Gastroesophageal sphincter (tissue), 3 donors: ENCODE measurements at regions not wholly inside any gene's neighbourhood (a gene's known extent, or its start where the extent isn't known, plus 50 kb on each side); places are given as distances from the start of the nearest gene placed in this dataset.

Source experiments
- EP300 ChIP-seq: sonication (generic); formaldehyde crosslinking; IDR thresholded peaks from one replicate; pipeline ENCODE4 v1.6.1; 2017; ENCODE audit warnings: antibody characterized with exemption, mild to moderate bottlenecking
- POLR2A ChIP-seq, 2 donors: fragments of 450-650 bp; IDR thresholded peaks; one replicate each; pipeline ENCODE4 v1.6.1; 2017; ENCODE audit warnings: antibody characterized with exemption in 2 of 2, mild to moderate bottlenecking in 2 of 2, moderate library complexity in 1 of 2
- POLR2AphosphoS5 ChIP-seq: sonication (generic); formaldehyde crosslinking; IDR thresholded peaks from one replicate; pipeline ENCODE4 v1.6.1; 2017; ENCODE audit warnings: antibody characterized with exemption
- TF ChIP-seq, protein P1 (sequence below), 4 experiments: fragments of 200-600 bp in 2 of 4; fragments of 450-650 bp in 2 of 4; sonication (generic) in 1 of 4; IDR thresholded peaks; one replicate each; pipeline ENCODE4 v1.5.1; 2017 to 2019; ENCODE audit warnings: antibody characterized with exemption in 4 of 4, mild to moderate bottlenecking in 2 of 4, moderate library complexity in 2 of 4

DNA sequence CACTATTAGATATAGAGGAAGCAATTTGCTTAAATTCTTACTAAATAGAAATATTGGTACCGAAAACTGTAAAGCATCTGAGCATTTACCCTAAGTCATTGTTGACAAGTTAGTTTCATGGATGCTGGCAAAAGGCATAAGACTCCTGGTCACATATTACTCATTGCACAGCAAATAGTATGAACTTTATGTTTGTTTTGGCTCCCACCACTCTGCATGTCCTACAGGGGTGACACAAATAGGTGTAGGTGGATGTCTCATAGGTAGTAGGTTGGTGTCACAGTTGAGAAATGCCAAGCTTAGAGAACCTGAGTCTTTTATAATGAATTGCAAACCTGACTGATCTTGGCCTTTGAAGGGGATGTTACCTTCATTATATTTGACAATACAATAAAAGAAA, 199.6 kb upstream of the SEMA3D start:
- TF ChIP-seq, protein P1, sequence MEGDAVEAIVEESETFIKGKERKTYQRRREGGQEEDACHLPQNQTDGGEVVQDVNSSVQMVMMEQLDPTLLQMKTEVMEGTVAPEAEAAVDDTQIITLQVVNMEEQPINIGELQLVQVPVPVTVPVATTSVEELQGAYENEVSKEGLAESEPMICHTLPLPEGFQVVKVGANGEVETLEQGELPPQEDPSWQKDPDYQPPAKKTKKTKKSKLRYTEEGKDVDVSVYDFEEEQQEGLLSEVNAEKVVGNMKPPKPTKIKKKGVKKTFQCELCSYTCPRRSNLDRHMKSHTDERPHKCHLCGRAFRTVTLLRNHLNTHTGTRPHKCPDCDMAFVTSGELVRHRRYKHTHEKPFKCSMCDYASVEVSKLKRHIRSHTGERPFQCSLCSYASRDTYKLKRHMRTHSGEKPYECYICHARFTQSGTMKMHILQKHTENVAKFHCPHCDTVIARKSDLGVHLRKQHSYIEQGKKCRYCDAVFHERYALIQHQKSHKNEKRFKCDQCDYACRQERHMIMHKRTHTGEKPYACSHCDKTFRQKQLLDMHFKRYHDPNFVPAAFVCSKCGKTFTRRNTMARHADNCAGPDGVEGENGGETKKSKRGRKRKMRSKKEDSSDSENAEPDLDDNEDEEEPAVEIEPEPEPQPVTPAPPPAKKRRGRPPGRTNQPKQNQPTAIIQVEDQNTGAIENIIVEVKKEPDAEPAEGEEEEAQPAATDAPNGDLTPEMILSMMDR (IDR thresholded peaks at IDR 0.05) = no peak
- TF ChIP-seq POLR2A (IDR thresholded peaks at IDR 0.05) (no peak), POLR2AphosphoS5 (no peak), EP300 (no peak)
